HG03378 (cell line): ENCODE measurements at regions not wholly inside any gene's neighbourhood (a gene's known extent, or its start where the extent isn't known, plus 50 kb on each side); places are given as distances from the start of the nearest gene placed in this dataset.

Experiments
- ATAC-seq: cut with Tn5 transposase; IDR thresholded peaks from one replicate; pipeline ENCODE4 v1.9.1; 2021; ENCODE audit warnings: mild to moderate bottlenecking, moderate library complexity; ENCODE audit not compliant: unreplicated experiment

- ATAC-seq, result no peak
These were observed 53.5 kb upstream of the CHODL start for GRCh38 chr21:18191139-18191538.

- ATAC-seq, result no peak
These were observed 66.1 kb upstream of the CHODL start for GRCh38 chr21:18178509-18178908.

- no peak for ATAC-seq
These were observed 70.3 kb upstream of the CHODL start for GRCh38 chr21:18174370-18174769.

- ATAC-seq, result no peak
These were observed 73.8 kb upstream of the CHODL start for GRCh38 chr21:18170829-18171228.

- no peak for ATAC-seq
These were observed 74.4 kb upstream of the CHODL start for GRCh38 chr21:18170221-18170620.

GRCh38 chr21:18168108-18168507 is 76.5 kb upstream of the CHODL start:
- ATAC-seq, result no peak

GRCh38 chr21:18164933-18165332 is 79.7 kb upstream of the CHODL start:
- no peak for ATAC-seq

- ATAC-seq, result no peak
These were observed 80.2 kb upstream of the CHODL start for GRCh38 chr21:18164483-18164882.

- ATAC-seq, result no peak
These were observed 80.7 kb upstream of the CHODL start for GRCh38 chr21:18163956-18164355.

- ATAC-seq, result no peak
These were observed 82.8 kb upstream of the CHODL start for GRCh38 chr21:18161841-18162240.

GRCh38 chr21:18157406-18157805 is 87.2 kb upstream of the CHODL start:
- no peak for ATAC-seq

GRCh38 chr21:18155508-18156193 is 89.0 kb upstream of the CHODL start:
- peak; percentile 65 for ATAC-seq

GRCh38 chr21:18153063-18153462 is 91.6 kb upstream of the CHODL start:
- no peak for ATAC-seq

GRCh38 chr21:18152371-18152770 is 92.3 kb upstream of the CHODL start:
- no peak for ATAC-seq

GRCh38 chr21:18151046-18151445 is 93.6 kb upstream of the CHODL start:
- no peak for ATAC-seq

GRCh38 chr21:18148401-18148800 is 96.2 kb upstream of the CHODL start:
- ATAC-seq, result no peak

- no peak for ATAC-seq
These were observed 97.0 kb upstream of the CHODL start for GRCh38 chr21:18147678-18148077.

- no peak for ATAC-seq
These were observed 97.8 kb upstream of the CHODL start for GRCh38 chr21:18146820-18147219.

- ATAC-seq, result no peak
These were observed 100.3 kb upstream of the CHODL start for GRCh38 chr21:18144339-18144738.

GRCh38 chr21:18142655-18143054 is 102.0 kb upstream of the CHODL start:
- no peak for ATAC-seq

GRCh38 chr21:18138507-18138906 is 106.1 kb upstream of the CHODL start:
- ATAC-seq, result no peak

- ATAC-seq, result no peak
These were observed 115.1 kb upstream of the CHODL start for GRCh38 chr21:18129526-18129925.

- ATAC-seq, result no peak
These were observed 126.1 kb upstream of the CHODL start for GRCh38 chr21:18118566-18118965.
